ENCODE measurements at regions not wholly inside any gene's neighbourhood (a gene's known extent, or its start where the extent isn't known, plus 50 kb on each side); places are given as distances from the start of the nearest gene placed in this dataset.

DNA sequence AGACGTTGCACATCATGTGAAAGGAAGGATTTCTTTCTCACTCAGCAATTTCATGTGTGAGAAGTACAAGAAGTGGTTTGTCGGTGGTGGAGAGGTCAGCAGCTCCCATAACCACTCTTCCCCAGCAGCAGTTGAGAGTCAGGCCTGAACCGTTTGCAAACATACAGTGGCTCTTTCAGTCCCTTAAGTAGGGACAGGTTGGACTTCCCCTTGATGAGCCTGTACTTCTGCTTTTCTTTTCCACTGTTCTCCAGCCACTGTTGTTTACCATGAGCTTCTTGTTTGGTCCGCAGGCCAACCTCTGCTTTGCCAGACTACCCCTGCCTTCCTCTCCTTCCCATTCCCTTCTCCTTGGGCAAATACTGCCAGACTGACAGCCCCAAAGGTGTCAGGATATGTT lies 391.3 kb upstream of the CELF4 start:
- no peaks in the 10 kb centered on the region for H3K9me3 ChIP-seq
- no peak overlapping the region for H3K27ac ChIP-seq
- no peaks in the 10 kb centered on the region for H3K4me1 ChIP-seq
- no peak overlapping the region for H3K4me3 ChIP-seq
- H3K27me3 ChIP-seq, result no peaks in the 10 kb centered on the region
- DNase-seq, result no peak
- no peaks in the 10 kb centered on the region for H3K36me3 ChIP-seq
- TF ChIP-seq POLR2A (IDR thresholded peaks at IDR 0.05), result no peak
- TF ChIP-seq, protein P1, sequence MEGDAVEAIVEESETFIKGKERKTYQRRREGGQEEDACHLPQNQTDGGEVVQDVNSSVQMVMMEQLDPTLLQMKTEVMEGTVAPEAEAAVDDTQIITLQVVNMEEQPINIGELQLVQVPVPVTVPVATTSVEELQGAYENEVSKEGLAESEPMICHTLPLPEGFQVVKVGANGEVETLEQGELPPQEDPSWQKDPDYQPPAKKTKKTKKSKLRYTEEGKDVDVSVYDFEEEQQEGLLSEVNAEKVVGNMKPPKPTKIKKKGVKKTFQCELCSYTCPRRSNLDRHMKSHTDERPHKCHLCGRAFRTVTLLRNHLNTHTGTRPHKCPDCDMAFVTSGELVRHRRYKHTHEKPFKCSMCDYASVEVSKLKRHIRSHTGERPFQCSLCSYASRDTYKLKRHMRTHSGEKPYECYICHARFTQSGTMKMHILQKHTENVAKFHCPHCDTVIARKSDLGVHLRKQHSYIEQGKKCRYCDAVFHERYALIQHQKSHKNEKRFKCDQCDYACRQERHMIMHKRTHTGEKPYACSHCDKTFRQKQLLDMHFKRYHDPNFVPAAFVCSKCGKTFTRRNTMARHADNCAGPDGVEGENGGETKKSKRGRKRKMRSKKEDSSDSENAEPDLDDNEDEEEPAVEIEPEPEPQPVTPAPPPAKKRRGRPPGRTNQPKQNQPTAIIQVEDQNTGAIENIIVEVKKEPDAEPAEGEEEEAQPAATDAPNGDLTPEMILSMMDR (IDR thresholded peaks at IDR 0.05), result no peak

DNA sequence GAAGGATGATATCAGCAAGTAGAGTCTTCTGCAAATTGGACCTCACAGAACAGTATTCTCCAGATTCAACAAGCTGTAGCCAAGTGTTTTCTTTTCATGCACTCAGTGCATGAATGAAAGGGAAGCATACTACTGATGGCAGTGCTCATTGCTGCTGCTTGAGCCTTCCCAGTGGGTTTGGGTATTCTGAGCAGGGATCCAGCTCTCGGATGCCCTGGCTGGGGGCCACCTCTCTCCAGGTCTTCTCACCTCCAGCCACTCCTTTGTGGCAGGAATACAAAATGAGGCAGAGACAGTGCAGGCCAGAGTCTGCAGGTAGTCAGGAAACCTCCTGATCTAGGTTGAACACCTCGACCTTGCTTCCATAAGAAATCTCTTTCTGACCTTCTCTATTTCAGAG lies 390.4 kb upstream of the CELF4 start:
- Histone ChIP-seq H3K9me3 (no peaks in the 10 kb centered on the region), H3K27me3 (no peaks in the 10 kb centered on the region), H3K4me1 (no peaks in the 10 kb centered on the region), H3K4me3 (no peak overlapping the region), H3K36me3 (no peaks in the 10 kb centered on the region), H3K27ac (no peak overlapping the region)
- TF ChIP-seq, protein P1 (IDR thresholded peaks at IDR 0.05), result no peak
- no peak for TF ChIP-seq POLR2A (IDR thresholded peaks at IDR 0.05)
- DNase-seq, result no peak

DNA sequence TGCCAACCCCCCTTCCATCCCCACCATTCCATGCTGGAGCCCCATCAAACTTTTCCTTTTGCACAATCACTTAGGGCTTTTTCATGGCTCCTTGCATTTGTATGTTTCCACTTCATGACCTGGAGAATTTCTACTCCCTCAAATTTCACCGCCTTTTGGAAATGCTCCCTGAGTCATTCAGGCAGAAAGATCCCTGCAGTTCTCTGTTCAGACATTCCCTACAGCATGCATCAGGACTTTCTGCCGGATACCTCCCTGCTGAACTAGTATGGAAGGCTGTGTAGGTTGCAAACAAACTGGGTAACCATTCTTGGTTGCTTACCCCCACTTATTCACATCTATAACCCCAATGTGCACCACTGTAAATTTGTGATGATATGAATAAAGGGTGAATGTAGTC lies 389.6 kb upstream of the CELF4 start:
- DNase-seq, result no peak
- Histone ChIP-seq H3K4me1 (no peaks in the 10 kb centered on the region), H3K36me3 (no peaks in the 10 kb centered on the region), H3K27me3 (no peaks in the 10 kb centered on the region), H3K4me3 (no peak overlapping the region), H3K27ac (no peak overlapping the region), H3K9me3 (no peaks in the 10 kb centered on the region)
- no peak for TF ChIP-seq POLR2A (IDR thresholded peaks at IDR 0.05)
- TF ChIP-seq, protein P1 (IDR thresholded peaks at IDR 0.05), result no peak

DNA sequence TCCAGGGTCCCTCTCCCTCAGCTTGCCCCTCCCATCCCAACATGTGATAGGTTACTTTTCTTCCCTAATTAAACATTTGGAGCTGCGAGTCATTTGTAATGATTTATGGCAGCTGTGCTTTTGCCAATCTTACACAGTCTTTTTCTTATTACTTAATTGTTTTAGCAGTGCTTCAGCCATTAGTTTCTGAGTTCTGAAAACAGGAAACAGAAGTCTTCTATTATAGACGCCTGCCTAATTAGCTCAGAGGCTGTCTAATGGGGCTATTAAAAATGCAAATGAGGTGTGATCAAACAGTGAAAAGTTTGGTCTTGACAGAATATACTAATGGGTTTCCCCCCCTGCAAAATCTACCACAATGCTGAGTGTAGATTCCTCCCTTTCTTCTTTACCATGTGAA lies 388.3 kb upstream of the CELF4 start:
- TF ChIP-seq, protein P1 (IDR thresholded peaks at IDR 0.05), result no peak
- TF ChIP-seq POLR2A (IDR thresholded peaks at IDR 0.05), result no peak
- no peaks in the 10 kb centered on the region for H3K36me3 ChIP-seq
- DNase-seq, result no peak

DNA sequence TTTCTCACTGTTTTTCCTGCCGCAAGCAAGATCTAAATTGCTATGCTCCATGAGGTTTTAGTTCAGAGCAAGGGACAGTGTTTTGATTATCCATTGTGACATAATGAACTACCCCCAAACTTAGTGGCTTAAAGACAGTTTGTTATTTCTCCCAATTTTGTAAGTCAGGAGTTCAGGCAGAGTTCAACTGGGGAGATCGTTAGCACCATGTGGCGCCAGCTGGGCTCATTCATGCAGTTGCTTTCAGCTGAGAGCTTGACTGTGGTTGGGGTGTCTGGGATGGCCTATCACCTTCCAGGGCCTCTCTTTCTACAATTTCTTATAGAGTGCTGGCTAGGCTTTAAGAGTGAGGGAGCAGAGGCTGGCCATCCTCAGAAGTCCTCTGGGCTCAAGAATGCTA lies 382.9 kb upstream of the CELF4 start:
- TF ChIP-seq POLR2A (IDR thresholded peaks at IDR 0.05), result no peak
- TF ChIP-seq, protein P1 (IDR thresholded peaks at IDR 0.05), result no peak
- Histone ChIP-seq H3K27ac (no peak overlapping the region), H3K4me1 (no peaks in the 10 kb centered on the region), H3K27me3 (no peaks in the 10 kb centered on the region), H3K4me3 (no peak overlapping the region), H3K36me3 (no peaks in the 10 kb centered on the region), H3K9me3 (no peaks in the 10 kb centered on the region)
- no peak for DNase-seq

More for the DNA sequence above, 388.3 kb upstream of the CELF4 start:
- Histone ChIP-seq H3K9me3 (no peaks in the 10 kb centered on the region), H3K4me1 (no peaks in the 10 kb centered on the region), H3K27me3 (no peaks in the 10 kb centered on the region), H3K4me3 (no peak overlapping the region), H3K27ac (no peak overlapping the region)

DNA sequence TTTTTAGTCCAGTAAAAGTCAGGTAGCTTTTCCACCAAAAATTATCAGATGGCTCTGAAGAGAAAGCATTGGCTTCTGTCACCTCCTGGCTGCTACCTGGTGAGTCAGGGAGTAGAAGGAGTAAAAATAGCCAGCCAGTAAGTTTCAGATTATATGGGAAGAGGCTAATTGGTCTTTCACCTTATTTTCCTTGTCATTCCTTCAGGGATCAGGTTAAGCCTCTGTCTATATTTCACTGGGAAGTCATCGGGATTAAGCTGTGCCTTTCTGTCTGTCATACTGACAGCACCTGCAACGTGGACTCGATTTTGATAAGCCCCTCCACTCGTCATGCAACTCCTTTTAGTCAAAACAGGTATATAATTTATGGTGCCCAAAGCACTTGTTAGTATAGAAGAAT lies 380.7 kb upstream of the CELF4 start:
- TF ChIP-seq, protein P1 (IDR thresholded peaks at IDR 0.05), result no peak
- no peak for TF ChIP-seq POLR2A (IDR thresholded peaks at IDR 0.05)
- no peaks in the 10 kb centered on the region for H3K27me3 ChIP-seq
- no peak overlapping the region for H3K4me3 ChIP-seq
- no peak for DNase-seq
- H3K36me3 ChIP-seq, result no peaks in the 10 kb centered on the region
- H3K9me3 ChIP-seq, result no peaks in the 10 kb centered on the region
- no peak overlapping the region for H3K27ac ChIP-seq
- H3K4me1 ChIP-seq, result no peaks in the 10 kb centered on the region

All from Peyer's patch (tissue), 4 donors.